GM03348 (cell line): ENCODE measurements at regions not wholly inside any gene's neighbourhood (a gene's known extent, or its start where the extent isn't known, plus 50 kb on each side); places are given as distances from the start of the nearest gene placed in this dataset.

Source experiments
- DNase-seq: peaks from one replicate; pipeline ENCODE4 v3.0.0; 2012; ENCODE audit warnings: low spot score

DNA sequence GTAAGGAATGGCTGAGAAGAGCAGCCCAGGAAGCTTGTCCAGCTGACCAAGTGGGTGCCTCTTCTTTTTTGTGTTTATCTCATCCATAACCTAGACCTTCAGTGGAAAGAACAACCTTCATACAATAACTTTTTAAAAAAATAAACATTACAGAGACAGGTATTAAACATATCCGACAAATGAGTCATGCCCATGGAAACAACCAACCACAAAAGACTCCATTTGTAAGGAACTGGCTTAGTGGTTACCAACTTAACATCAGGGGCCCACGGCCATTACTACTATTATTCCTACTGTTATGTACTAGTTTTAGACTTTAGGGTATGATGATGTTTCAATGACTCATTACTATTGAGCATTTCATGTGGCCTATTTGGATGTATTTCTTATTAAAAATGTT lies 191.7 kb upstream of the SERP2 start:
- no peak for DNase-seq

- no peak for DNase-seq
Observed at GRCh38 chr13:44184740-44185139, 188.9 kb upstream of the SERP2 start.

DNA sequence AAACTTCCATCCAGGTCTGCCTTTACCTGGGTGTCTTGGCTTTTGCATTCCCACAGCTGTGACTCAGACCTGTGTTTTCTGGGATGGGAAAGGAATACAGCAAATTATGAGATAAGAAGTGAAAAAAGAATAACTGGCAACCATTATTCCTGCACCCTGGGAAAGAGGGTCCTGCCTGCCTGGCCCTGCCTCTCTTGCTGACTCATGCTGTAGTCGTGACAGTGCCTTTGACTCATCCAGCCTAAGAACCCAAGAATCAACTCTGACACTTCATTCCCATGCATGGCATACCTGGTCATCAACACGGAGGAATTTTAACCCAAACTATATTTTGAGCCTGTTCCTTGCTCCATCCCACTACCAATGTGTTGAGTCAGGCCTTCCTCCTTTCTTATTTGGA lies 185.4 kb upstream of the SERP2 start:
- peak; percentile 18 for DNase-seq

DNA sequence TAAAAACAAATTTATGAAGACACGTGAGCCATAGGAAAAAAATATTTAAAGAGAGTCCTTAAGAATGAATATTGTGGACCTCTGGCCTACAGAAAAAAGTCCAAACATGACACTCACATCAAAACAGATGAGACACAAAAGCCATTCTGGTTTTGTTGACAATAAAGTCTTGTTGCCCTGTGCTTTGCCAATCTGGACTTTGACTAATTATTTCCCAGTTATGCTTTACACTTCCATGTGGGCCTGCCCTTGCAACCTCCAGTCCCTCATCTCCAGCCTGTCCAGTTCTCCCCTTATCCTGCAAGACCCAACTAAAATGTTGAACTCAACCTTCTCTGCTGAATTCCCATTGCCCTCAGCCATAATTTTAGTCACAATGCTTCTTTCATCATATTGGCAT lies 184.5 kb upstream of the SERP2 start:
- DNase-seq: no peak

- DNase-seq: no peak
Observed at GRCh38 chr13:44191103-44191502, 182.5 kb upstream of the SERP2 start.

GRCh38 chr13:44191504-44192171 lies 182.0 kb upstream of the SERP2 start:
- DNase-seq: peak; percentile 88

DNA sequence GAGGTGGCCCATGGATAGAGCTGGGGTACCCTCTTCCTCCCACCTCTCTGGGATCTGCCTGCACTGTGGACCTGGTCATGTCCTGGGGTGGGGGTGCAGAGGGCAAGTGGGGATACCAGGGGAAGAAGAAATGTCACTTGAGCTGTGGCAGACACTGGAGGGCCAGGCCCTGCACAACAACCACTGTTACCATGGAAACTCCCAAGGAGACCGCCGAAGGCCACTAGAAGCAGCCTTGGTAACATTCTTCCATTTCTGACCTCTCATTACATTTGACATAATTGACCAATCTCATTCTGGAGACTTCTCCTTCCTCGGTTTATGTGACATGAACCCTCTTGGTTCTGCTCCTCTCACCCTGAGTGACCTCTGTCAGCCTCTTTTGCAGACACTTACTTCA lies 179.9 kb upstream of the SERP2 start:
- no peak for DNase-seq

- DNase-seq: no peak
Observed at GRCh38 chr13:44195245-44195644, 178.4 kb upstream of the SERP2 start.

GRCh38 chr13:44196196-44196751 lies 177.3 kb upstream of the SERP2 start:
- no peak for DNase-seq

GRCh38 chr13:44197791-44198770 lies 175.5 kb upstream of the SERP2 start:
- no peak for DNase-seq

DNA sequence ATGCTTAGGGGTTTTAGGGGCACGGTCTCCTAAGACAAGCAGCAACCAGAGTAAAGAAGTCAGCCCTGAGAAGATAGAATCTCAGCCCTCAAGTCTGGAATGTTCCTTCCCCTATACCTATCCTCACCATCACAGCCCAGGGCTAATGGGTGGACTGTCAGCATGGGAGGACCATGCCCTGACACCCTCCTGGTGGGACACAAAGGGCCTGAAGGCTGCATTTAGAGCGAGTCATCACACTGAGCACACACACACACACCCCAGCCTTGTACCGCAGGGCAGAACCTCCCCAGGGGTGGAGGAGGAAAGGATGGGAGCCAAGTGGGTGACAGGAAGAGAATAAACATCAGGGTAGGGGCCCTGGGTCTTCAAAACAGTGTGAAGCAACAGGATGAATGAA lies 174.8 kb upstream of the SERP2 start:
- DNase-seq: no peak

DNA sequence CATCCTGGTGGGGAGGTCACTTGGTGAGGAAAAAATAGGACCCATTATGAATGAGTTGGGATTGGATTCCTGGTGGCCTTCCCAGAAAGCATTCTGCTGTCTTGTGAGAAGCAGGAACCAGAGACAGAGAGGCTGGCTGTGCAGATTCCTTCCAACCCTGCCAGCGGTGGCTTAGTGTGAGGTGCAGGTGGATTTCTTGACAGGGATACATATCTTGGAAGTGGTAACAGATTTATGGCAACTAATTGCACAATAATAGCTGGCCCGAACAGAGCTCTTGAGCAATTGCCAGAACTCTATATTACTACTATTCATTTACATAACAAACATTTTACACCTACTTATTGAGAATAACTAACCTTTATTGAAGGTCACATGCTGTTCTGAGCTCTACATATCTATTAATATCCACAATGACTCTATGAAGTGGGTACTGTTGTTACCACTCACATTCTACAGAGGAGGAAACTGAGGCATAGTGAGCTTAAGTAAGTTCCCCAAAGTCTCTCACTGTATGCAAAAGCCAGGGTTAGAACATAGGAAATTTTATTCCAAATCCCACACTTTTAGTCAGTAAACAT lies 173.9 kb upstream of the SERP2 start:
- DNase-seq: no peak

DNA sequence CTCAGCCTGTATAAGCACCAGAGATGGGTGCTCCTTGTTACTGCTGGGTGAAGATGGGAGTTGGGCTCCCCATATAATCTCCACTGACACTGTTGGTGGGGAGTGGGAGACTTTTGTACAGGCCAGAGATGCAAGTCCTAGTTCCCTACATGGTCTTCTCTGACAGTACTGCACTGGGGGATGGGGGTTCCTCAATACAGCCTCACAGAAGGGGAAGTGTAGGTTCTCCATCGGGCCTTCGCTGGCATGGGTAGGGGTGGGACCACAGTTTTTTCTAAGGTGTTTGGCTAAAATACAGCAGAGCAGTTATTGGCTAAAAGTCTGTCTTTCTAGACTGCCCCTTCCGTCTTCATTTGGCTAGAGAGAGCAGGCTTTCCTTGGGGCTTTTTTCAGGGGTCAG lies 167.2 kb upstream of the SERP2 start:
- DNase-seq: no peak

- no peak for DNase-seq
Observed at GRCh38 chr13:44207476-44207875, 166.1 kb upstream of the SERP2 start.

GRCh38 chr13:44210525-44210924 lies 163.1 kb upstream of the SERP2 start:
- DNase-seq: no peak

DNA sequence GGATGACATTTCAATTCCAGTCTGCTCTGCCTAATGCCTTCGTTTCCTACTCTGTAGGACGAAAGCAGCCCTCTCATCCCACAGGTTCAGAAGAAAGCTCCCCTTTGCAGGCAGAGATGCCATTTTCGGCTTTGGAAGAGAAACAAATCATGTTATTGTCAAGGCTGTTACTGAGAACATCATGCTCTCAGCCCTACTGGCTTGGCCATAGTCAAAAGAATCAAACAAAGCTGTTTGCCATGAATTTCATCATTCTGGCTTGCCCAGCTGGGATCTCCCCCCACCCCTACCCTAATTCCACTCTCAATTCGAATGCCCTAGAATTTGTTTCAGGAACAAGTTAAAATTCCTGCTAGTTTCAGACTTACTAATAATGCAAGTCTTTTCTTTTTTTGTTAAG lies 162.3 kb upstream of the SERP2 start:
- DNase-seq: no peak

DNA sequence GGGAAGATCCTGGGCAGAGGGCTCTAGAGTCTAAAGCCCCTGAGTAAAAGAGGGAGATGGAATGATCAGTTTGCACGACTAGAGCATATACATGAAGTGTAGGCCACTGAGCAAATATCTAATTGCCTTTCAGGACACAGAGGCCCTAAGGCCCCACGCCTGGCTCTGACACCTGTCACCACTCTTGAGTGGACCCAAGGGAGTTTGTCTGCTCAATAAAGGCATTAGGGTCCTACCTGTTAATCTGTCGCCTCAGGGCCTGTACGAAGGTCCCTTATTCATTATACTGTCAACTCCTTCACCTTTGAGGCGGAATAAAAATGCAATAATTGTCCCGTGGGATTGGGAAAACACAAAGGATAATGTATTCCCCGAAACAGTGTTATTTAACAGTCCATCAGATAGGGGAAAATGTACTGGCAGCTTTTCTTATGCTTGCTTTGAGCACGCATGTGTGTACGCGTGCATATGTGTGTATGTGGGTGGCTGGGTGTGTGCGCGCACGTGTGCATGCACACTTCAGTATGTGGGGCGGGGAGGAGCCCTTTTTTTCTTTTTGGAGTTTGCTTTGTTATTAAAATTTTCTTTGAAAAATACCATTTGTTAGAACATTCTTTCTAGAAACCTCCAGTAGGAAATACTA lies 161.8 kb upstream of the SERP2 start:
- DNase-seq: no peak

GRCh38 chr13:44212633-44213396 lies 160.8 kb upstream of the SERP2 start:
- peak; percentile 40 for DNase-seq

DNA sequence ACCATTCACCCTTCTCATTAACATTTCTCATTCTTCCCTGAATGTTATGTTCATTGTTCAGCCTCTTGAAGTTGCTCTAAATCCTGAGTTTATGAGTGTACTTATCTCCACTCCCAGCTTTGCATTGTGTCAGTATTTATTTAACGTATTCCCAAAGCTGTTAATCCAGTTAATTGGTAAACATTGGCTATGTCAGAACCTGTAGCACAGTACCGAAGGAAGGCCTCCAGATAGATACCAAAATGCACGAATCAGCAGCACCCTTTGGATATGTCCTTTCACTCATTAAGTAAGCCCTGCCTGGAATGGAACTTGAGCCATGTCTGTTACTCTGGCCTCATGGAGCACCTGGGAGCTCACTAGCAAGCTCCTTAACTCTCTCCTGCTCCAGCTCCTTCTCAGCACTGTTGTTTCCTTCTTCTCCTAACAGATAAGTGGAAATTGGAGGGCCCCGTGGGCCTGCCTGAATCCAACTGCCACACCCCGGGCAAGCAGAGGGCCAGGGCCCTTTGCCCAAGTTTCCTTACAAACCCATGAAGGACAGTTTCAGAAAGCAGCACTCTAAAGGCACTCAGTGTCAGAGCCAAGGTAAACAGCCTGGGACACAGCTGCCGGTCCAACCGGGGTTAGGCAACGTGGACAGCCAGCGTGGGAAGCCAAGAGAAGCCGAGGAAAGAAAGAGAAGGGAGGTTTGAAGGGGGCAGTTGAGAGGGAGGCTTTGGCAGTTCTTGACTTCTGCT lies 155.0 kb upstream of the SERP2 start:
- DNase-seq: no peak
